Fibroblast of peridontal ligament (primary cell): ENCODE measurements at regions not wholly inside any gene's neighbourhood (a gene's known extent, or its start where the extent isn't known, plus 50 kb on each side); places are given as distances from the start of the nearest gene placed in this dataset.
A peak's percentile ranks its signal among the peaks of the same experiment; 100 is the strongest.
"Not testable (repeated sequence)": the region's sequence is repeated elsewhere in the genome, so short reads cannot be mapped to it uniquely, and the experiment has no call there.

Source experiments
- DNase-seq: peaks from one replicate; pipeline ENCODE4 v3.0.0-alpha.2; 2010; ENCODE audit errors: extremely low read depth

- DNase-seq = not testable (repeated sequence)
These were observed 416.9 kb downstream of the SPRY2 start for GRCh38 chr13:79923973-79924556.

DNA sequence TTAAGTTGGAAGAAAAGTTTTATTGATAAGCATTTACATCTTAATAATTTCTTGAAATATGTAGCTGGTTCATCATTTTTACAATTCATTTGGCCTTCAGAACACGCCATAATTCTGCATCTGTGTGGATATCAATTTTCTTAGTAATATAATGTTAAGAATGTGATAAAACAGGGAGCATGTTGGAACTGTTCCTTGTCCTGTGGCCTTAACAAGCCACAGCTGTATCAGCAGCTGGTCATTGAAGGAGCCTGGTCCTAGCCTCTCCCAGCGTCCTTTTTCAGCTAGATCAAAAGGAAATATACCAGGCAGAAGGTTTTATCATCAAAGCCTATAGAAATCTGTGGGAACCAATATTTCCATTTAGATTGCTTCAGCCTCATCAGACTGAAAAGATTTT, 421.8 kb downstream of the SPRY2 start:
- no peak for DNase-seq

DNA sequence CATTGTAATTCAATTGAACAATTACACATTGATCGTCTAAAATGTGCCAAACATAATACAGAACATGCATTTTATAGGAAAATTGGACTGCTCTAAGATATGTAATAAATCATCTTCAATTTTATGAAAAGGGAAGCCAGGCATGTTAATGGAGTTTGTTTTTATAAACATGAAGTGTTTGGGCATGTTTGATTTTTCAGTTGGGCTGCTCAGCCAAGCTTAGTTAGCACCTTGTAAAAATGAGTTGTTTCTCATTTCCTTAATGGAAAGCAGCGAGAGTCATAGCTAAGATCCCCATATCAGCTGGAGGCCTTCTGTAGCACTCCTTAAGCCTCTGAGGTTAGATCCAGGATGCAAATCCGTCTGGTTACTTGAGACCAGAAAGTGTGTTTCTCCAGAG, 422.3 kb downstream of the SPRY2 start:
- no peak for DNase-seq

GRCh38 chr13:79917628-79918027, 423.3 kb downstream of the SPRY2 start:
- DNase-seq = no peak

- DNase-seq = peak; percentile 26
These were observed 425.7 kb downstream of the SPRY2 start for GRCh38 chr13:79915114-79915811.

DNA sequence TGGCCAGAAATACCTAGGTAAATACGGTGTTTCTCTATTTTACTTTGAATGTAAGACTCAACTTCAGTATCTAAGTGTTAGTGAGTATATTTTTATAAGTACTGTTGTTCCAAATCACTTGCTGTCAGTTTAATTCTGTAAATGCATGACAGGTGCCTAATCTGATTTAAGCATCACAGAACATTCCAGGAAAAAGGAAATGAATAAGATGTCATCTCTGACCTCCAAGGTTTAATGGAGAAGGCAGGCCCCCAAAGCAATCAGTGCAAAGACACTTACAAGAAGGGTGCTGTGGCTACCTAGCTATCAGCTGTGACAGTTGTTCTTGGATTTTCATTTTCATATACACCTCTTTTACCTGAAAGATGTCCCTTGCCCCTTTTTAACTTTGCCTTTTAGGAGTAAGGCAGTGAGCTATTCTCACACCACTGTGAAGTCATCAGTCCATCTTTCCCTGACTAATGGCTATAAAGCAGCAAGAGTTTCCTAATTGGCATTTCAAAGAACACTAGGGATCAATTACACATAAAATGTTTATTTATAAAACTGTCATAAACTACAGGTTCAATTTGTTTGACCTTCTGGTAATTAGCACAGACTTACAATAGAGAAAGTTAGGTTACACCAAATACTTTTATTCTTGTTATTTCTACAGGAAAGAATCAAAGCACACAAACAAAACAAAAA, 427.6 kb downstream of the SPRY2 start:
- DNase-seq = no peak

GRCh38 chr13:79912403-79912802, 428.5 kb downstream of the SPRY2 start:
- no peak for DNase-seq

- DNase-seq = no peak
These were observed 429.9 kb downstream of the SPRY2 start for GRCh38 chr13:79910875-79911540.

DNA sequence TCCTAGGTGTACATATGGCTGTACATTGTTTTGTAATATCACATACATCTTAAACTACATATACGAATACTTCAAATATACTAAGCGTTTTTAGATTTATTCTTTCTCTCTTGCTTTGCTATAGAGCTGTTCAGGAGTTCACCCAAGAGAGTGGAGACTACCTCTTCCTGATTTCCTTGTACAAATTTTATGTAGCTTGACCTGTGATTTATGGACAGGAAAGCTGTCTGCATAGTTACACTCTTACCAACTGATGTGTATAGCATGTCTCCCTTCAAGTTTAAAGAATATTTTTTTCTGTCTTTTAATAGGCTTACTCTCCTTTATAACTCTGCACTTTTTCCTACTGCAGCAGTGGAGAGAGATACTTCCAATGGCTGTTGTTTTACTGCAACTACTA, 428.7 kb downstream of the NDFIP2 start:
- DNase-seq = no peak

- no peak for DNase-seq
These were observed 427.4 kb downstream of the NDFIP2 start for GRCh38 chr13:79908381-79908780.

DNA sequence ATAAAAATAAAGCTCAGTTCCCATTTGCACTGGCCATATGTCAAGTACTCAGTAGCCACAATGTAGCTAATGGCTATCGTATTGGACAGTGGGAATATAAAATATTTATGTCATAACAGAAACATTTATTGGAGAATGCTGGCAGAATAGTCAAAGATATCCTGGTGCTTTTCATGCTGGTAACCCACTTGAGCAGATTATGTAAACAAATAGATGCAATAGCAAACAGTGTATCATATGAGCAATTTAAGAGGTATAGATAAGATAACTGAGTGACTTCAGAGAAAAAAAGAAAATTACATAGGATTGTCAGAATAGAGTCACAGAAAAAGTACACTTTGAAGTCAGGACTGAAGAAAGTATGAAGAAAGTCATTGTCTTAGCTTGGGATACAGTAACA, 426.6 kb downstream of the NDFIP2 start:
- no peak for DNase-seq

DNA sequence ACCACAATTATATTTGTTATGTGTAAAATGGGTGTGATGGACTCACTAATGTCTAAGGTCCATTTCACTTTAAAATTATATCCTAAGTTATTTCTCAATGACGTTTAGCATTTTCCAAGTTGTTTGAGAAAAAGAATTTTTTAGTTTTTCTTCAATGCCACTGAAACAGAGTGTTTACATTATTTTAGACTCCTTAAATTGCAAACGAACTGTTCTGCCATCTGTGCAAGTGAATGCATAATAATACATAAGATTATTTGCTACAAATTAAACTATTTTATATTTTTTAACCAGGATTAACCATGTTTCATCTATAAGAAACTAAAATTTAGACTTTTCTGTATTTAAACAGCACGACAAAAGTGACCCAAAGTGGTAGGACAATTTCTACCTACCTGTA, 425.4 kb downstream of the NDFIP2 start:
- DNase-seq = no peak

GRCh38 chr13:79905018-79905417, 424.1 kb downstream of the NDFIP2 start:
- DNase-seq = no peak

- peak; percentile 14 for DNase-seq
These were observed 423.6 kb downstream of the NDFIP2 start for GRCh38 chr13:79904581-79904980.

DNA sequence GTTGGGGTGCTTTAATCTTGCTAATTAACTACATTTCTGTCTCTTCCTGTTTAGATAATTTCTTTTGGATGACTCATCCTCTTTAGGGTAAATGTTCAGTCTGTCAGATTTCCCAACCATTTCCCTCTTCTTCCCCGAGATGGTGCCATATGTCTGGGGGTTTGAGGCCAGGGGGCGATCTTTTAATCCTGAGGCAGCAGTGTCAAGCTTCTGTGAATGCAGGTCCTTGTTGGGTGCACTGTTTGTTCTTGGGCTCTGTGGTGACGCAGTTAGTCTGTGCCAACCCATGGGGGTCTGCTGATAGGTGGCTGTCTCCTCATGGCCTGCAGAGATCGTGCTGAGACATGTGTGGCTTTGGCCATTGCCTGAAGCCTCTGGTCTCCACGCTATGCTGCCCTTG, 420.4 kb downstream of the NDFIP2 start:
- DNase-seq = peak; percentile 35

DNA sequence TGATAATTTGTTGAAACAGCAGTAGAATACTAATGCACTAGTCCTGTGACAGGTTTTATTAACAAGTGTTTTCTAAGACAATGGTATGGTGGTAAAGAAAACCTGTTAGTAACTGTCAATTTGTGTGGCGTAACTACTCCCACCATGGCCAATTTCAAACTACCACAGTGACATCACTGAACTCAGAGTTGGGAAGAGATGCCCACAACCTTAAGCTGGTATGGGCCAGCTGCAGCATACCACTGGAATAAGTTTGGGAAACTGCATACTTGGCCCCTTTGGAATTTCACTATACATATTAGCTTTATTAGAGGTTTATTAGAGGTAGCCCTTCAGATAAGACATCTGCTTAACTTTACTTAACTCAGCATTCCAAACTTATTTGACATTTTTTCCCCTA, 419.4 kb downstream of the NDFIP2 start:
- no peak for DNase-seq

- no peak for DNase-seq
These were observed 418.0 kb downstream of the NDFIP2 start for GRCh38 chr13:79898996-79899395.

DNA sequence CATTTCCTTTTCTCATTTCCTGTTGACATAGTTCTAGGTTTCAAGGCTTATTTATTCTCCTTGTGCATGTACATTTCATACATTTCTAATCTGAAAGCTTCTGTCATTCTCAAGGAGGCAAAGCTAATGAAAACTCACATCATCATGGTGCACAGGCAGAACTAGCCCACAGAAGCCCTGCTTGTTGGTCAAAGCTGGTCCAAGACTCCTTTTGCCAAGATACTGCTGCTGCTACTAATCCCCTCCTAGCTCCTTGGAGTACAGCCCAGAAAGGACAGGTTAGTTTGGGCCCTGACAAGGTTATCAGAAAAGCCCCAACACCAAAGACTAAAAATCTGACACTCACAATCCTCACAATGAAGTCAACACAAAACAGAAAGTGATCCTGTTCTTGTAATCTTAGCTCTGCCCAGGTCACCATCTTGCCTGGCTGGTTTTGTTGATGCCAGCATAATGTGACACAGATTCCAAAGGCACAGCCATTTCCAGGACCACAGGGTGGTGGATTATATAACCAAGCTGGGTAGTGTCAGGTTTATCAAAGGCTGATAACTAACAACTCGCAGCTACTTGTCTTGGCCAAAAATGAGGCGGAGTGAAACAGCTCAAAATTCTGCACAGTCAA, 417.4 kb downstream of the NDFIP2 start:
- DNase-seq = no peak

GRCh38 chr13:79896851-79897250, 415.9 kb downstream of the NDFIP2 start:
- DNase-seq = no peak

GRCh38 chr13:79895416-79895815, 414.5 kb downstream of the NDFIP2 start:
- no peak for DNase-seq

DNA sequence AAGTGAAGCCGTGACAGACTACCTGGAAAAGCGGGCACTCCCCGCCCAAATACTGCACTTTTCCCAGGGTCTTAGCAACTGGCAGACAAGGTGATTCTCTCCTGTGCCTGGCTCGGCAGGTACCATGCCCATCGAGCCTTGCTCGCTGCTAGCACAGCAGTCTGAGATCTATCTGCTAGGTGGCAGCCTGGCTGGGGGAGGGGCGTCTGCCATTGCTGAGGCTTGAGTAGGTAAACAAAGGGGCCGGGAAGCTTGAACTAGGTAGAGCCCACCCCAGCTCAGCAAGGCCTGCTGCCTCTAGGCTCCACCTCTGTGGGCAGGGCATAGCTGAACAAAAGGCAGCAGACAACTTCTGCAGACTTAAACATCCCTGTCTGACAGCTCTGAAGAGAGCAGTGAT, 406.3 kb downstream of the NDFIP2 start:
- DNase-seq = not testable (repeated sequence)

DNA sequence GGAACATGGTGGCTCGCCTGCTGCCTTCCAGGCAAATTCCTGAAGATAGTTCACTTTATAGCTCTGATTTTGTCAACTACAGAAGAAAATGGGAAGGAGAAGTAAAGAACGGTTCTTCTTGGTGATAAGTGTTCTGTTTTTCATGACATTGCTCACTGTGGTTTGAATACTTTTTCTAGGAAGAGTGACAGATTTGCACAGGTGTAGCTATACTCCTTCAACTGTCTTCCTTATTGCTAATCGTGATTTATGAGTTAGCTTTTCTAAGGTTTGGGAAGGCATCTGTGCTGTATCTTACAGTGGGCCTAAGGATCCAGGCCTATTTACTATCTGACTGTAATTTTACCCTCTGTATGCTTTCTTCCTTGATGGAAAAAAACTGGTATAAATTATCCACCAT, 405.6 kb downstream of the NDFIP2 start:
- DNase-seq = no peak
